Smooth muscle cell (in vitro differentiated cells): ENCODE measurements at regions not wholly inside any gene's neighbourhood (a gene's known extent, or its start where the extent isn't known, plus 50 kb on each side); places are given as distances from the start of the nearest gene placed in this dataset.

Experiments
- DNase-seq: peaks from one replicate; lab custom pipeline; 2025; ENCODE audit not compliant: unreplicated experiment; lab: John Stamatoyannopoulos, UW
- H2AFZ ChIP-seq: fragments of 200-600 bp; sonication (generic); 2 replicates; pipeline ENCODE4 v1.6.0; 2016; ENCODE audit warnings: antibody characterized with exemption, low read depth, mild to moderate bottlenecking
- H3F3A ChIP-seq: fragments of 200-600 bp; sonication (generic); 2 replicates; pipeline ENCODE4 v1.6.0; 2017; ENCODE audit warnings: antibody characterized with exemption, low read depth
- H3K27ac ChIP-seq: fragments of 200-600 bp; sonication (generic); 2 replicates; pipeline ENCODE4 v1.5.1; 2016; ENCODE audit warnings: low read depth, mild to moderate bottlenecking
- H3K27me3 ChIP-seq: fragments of 200-600 bp; sonication (generic); 2 replicates; pipeline ENCODE4 v1.6.1; 2016; ENCODE audit warnings: low read depth, mild to moderate bottlenecking
- H3K36me3 ChIP-seq: fragments of 200-600 bp; sonication (generic); 2 replicates; pipeline ENCODE4 v1.5.1; 2016; ENCODE audit warnings: low read depth
- H3K4me1 ChIP-seq: fragments of 200-600 bp; sonication (generic); 2 replicates; pipeline ENCODE4 v1.5.1; 2016; ENCODE audit warnings: low read depth
- H3K4me2 ChIP-seq: fragments of 200-600 bp; sonication (generic); 2 replicates; pipeline ENCODE4 v1.6.0; 2016; ENCODE audit warnings: mild to moderate bottlenecking
- H3K4me3 ChIP-seq: fragments of 200-600 bp; sonication (generic); 2 replicates; pipeline ENCODE4 v1.5.1; 2016; ENCODE audit warnings: mild to moderate bottlenecking
- H3K79me2 ChIP-seq: fragments of 200-600 bp; sonication (generic); 2 replicates; pipeline ENCODE4 v1.6.0; 2016; ENCODE audit warnings: low read depth, mild to moderate bottlenecking
- H3K9ac ChIP-seq: fragments of 200-600 bp; sonication (generic); 2 replicates; pipeline ENCODE4 v1.6.0; 2016; ENCODE audit warnings: low read depth
- H3K9me3 ChIP-seq: fragments of 200-600 bp; sonication (generic); replicated peaks from 2 replicates; pipeline ENCODE4 v1.5.1; 2016; ENCODE audit warnings: low read depth
- H4K20me1 ChIP-seq: fragments of 200-600 bp; sonication (generic); 2 replicates; pipeline ENCODE4 v1.6.0; 2016; ENCODE audit warnings: low read depth
- CTCF ChIP-seq: fragments of 200-600 bp; sonication (generic); IDR thresholded peaks from 2 replicates; pipeline ENCODE4 v1.5.1; 2017; ENCODE audit warnings: borderline replicate concordance, mild to moderate bottlenecking, antibody characterized with exemption; ENCODE audit not compliant: insufficient read depth, poor library complexity, severe bottlenecking
- WGBS: methylation state at CpG from one replicate; pipeline ENCODE4 v1.1.7; 2016; ENCODE audit warnings: low lambda C conversion rate; 5-methylcytosine and 5-hydroxymethylcytosine counted together

GRCh38 chr2:239879423-239880084 is 145.6 kb downstream of the NDUFA10 start:
- no peaks in the 10 kb centered on the region for H3K27me3 ChIP-seq
- H3K4me2 ChIP-seq = no peak overlapping the region
- H3K9me3 ChIP-seq = peaks cover 7% of the 10 kb centered on the region
- TF ChIP-seq CTCF = no peak
- H3K9ac ChIP-seq = no peak overlapping the region
- WGBS = 94% methylated on average over 11 of the region's 11 CpGs
- no peak overlapping the region for H2AFZ ChIP-seq
- no peaks in the 10 kb centered on the region for H3K36me3 ChIP-seq
- H3K79me2 ChIP-seq = no peaks in the 10 kb centered on the region
- no peak overlapping the region for H3K4me3 ChIP-seq
- no peak overlapping the region for H3K27ac ChIP-seq
- H4K20me1 ChIP-seq = no peaks in the 10 kb centered on the region
- no peaks in the 10 kb centered on the region for H3K4me1 ChIP-seq
- no peak for DNase-seq
- H3F3A ChIP-seq = no peaks in the 10 kb centered on the region

- no peak overlapping the region for H3K9ac ChIP-seq
- H3K27me3 ChIP-seq = peaks cover 4% of the 10 kb centered on the region
- no peak for DNase-seq
- H2AFZ ChIP-seq = no peak overlapping the region
- TF ChIP-seq CTCF = no peak
- no peaks in the 10 kb centered on the region for H3F3A ChIP-seq
- no peak overlapping the region for H3K4me3 ChIP-seq
- no peaks in the 10 kb centered on the region for H3K4me1 ChIP-seq
- WGBS = 95% methylated on average over 5 of the region's 5 CpGs
- no peaks in the 10 kb centered on the region for H4K20me1 ChIP-seq
- no peak overlapping the region for H3K27ac ChIP-seq
- H3K79me2 ChIP-seq = no peaks in the 10 kb centered on the region
- H3K9me3 ChIP-seq = no peaks in the 10 kb centered on the region
- H3K36me3 ChIP-seq = no peaks in the 10 kb centered on the region
- no peak overlapping the region for H3K4me2 ChIP-seq
These were observed 146.5 kb downstream of the NDUFA10 start for GRCh38 chr2:239878686-239879085.

GRCh38 chr2:239876948-239877289 is 148.2 kb downstream of the NDUFA10 start:
- H3K27me3 ChIP-seq = peaks cover 8% of the 10 kb centered on the region
- no peak overlapping the region for H3K27ac ChIP-seq
- WGBS = 90% methylated on average over 5 of the region's 5 CpGs
- no peak overlapping the region for H3K4me3 ChIP-seq
- no peaks in the 10 kb centered on the region for H3K4me1 ChIP-seq
- H3K4me2 ChIP-seq = no peak overlapping the region
- no peaks in the 10 kb centered on the region for H3K36me3 ChIP-seq
- H3K79me2 ChIP-seq = no peaks in the 10 kb centered on the region
- no peak overlapping the region for H2AFZ ChIP-seq
- DNase-seq = no peak
- no peaks in the 10 kb centered on the region for H3F3A ChIP-seq
- no peaks in the 10 kb centered on the region for H4K20me1 ChIP-seq
- no peak overlapping the region for H3K9ac ChIP-seq
- no peaks in the 10 kb centered on the region for H3K9me3 ChIP-seq
- TF ChIP-seq CTCF = no peak

GRCh38 chr2:239876271-239876947 is 148.7 kb downstream of the NDUFA10 start:
- H3K4me1 ChIP-seq = no peaks in the 10 kb centered on the region
- no peak overlapping the region for H3K27ac ChIP-seq
- DNase-seq = no peak
- 88% methylated on average over 18 of the region's 18 CpGs for WGBS
- H3K27me3 ChIP-seq = peaks cover 8% of the 10 kb centered on the region
- no peaks in the 10 kb centered on the region for H3K9me3 ChIP-seq
- H3K4me2 ChIP-seq = no peak overlapping the region
- H3K79me2 ChIP-seq = no peaks in the 10 kb centered on the region
- no peak overlapping the region for H3K9ac ChIP-seq
- TF ChIP-seq CTCF = no peak
- no peaks in the 10 kb centered on the region for H4K20me1 ChIP-seq
- no peak overlapping the region for H3K4me3 ChIP-seq
- no peaks in the 10 kb centered on the region for H3F3A ChIP-seq
- H2AFZ ChIP-seq = no peak overlapping the region
- H3K36me3 ChIP-seq = no peaks in the 10 kb centered on the region
